GM23338 (cell line): ENCODE measurements at regions not wholly inside any gene's neighbourhood (a gene's known extent, or its start where the extent isn't known, plus 50 kb on each side); places are given as distances from the start of the nearest gene placed in this dataset.
A peak's percentile ranks its signal among the peaks of the same experiment; 100 is the strongest.

ENCODE experiments used
- ATAC-seq: fragments of 200-7000 bp; cut with Tn5 transposase; 3 replicates; pipeline ENCODE4 v1.9.1; 2020
- DNase-seq: peaks from one replicate; pipeline ENCODE4 v3.0.0-alpha.2; 2015; ENCODE audit warnings: low spot score
- H2AFZ ChIP-seq: fragments of 200-600 bp; sonication (generic); 2 replicates; pipeline ENCODE4 v1.8.0; 2016; ENCODE audit warnings: antibody characterized with exemption, mild to moderate bottlenecking, moderate library complexity
- H3F3A ChIP-seq: fragments of 200-600 bp; sonication (generic); replicated peaks from 2 replicates; pipeline ENCODE4 v1.8.0; 2017; ENCODE audit warnings: antibody characterized with exemption, mixed run types, low read depth
- H3K27ac ChIP-seq: fragments of 200-600 bp; sonication (generic); 2 replicates; pipeline ENCODE4 v1.6.1; 2016; ENCODE audit warnings: low read depth
- H3K27me3 ChIP-seq: fragments of 200-600 bp; sonication (generic); 2 replicates; pipeline ENCODE4 v1.8.0; 2016; ENCODE audit warnings: mild to moderate bottlenecking, mixed run types, moderate library complexity; ENCODE audit not compliant: insufficient read depth
- H3K36me3 ChIP-seq: fragments of 200-600 bp; sonication (generic); 2 replicates; pipeline ENCODE4 v1.8.0; 2016; ENCODE audit warnings: mild to moderate bottlenecking; ENCODE audit not compliant: insufficient read depth
- H3K4me1 ChIP-seq: fragments of 200-600 bp; sonication (generic); 2 replicates; pipeline ENCODE4 v1.8.0; 2016; ENCODE audit warnings: mild to moderate bottlenecking, moderate library complexity; ENCODE audit not compliant: insufficient read depth
- H3K4me2 ChIP-seq: fragments of 200-600 bp; sonication (generic); 2 replicates; pipeline ENCODE4 v1.7.1; 2017; ENCODE audit warnings: mixed run types
- H3K4me3 ChIP-seq: fragments of 200-600 bp; sonication (generic); 2 replicates; pipeline ENCODE4 v1.6.1; 2016; ENCODE audit warnings: mixed run types
- H3K79me2 ChIP-seq: fragments of 200-600 bp; sonication (generic); replicated peaks from 2 replicates; pipeline ENCODE4 v1.8.0; 2017; ENCODE audit warnings: mild to moderate bottlenecking; ENCODE audit not compliant: insufficient read depth
- H3K9me2 ChIP-seq: fragments of 200-600 bp; sonication (generic); 2 replicates; pipeline ENCODE4 v1.8.0; 2017; ENCODE audit not compliant: insufficient read depth
- H4K20me1 ChIP-seq: fragments of 200-600 bp; sonication (generic); replicated peaks from 2 replicates; pipeline ENCODE4 v1.8.0; 2017; ENCODE audit warnings: mild to moderate bottlenecking; ENCODE audit not compliant: insufficient read depth
- H3K27ac Mint-ChIP-seq: 2 replicates; pipeline ENCODE4 v1.8.0; 2020; ENCODE audit warnings: inconsistent platforms, mild to moderate bottlenecking, moderate library complexity, mixed read lengths
- H3K27me3 Mint-ChIP-seq: 3 replicates; pipeline ENCODE4 v1.8.0; 2022; ENCODE audit warnings: low read depth, mild to moderate bottlenecking, moderate library complexity, mixed read lengths, inconsistent platforms; ENCODE audit not compliant: insufficient read depth, poor library complexity
- H3K36me3 Mint-ChIP-seq: 3 replicates; pipeline ENCODE4 v1.8.0; 2021; ENCODE audit warnings: low read depth, mild to moderate bottlenecking, inconsistent platforms, moderate library complexity, mixed read lengths
- H3K4me1 Mint-ChIP-seq: 3 replicates; pipeline ENCODE4 v1.8.0; 2020; ENCODE audit warnings: mild to moderate bottlenecking, inconsistent platforms, mixed read lengths
- H3K4me3 Mint-ChIP-seq: 3 replicates; pipeline ENCODE4 v1.8.0; 2021; ENCODE audit warnings: moderate library complexity, mild to moderate bottlenecking, inconsistent platforms, mixed read lengths
- H3K9me3 Mint-ChIP-seq: 3 replicates; pipeline ENCODE4 v1.8.0; 2020; ENCODE audit warnings: moderate library complexity, mild to moderate bottlenecking, inconsistent platforms, mixed read lengths
- CREB1 ChIP-seq: fragments of 250-450 bp; sonication (Bioruptor Pico); IDR thresholded peaks from 2 replicates; pipeline ENCODE4 v1.5.0; 2020; ENCODE audit warnings: low read depth, mild to moderate bottlenecking, moderate library complexity
- EZH2phosphoT487 ChIP-seq: fragments of 200-600 bp; sonication (generic); IDR thresholded peaks from one replicate; pipeline ENCODE4 v1.8.1; 2018; ENCODE audit warnings: antibody characterized with exemption; ENCODE audit not compliant: unreplicated experiment
- JUNB ChIP-seq: IDR thresholded peaks from one replicate; pipeline ENCODE4 v1.6.1; 2016; ENCODE audit warnings: antibody characterized with exemption; ENCODE audit not compliant: unreplicated experiment
- STAT1 ChIP-seq: IDR thresholded peaks from one replicate; pipeline ENCODE4 v1.6.1; 2016; ENCODE audit warnings: antibody characterized with exemption; ENCODE audit not compliant: unreplicated experiment
- ZNF114 ChIP-seq: fragments of 250-450 bp; sonication (Bioruptor Pico); IDR thresholded peaks from 2 replicates; pipeline ENCODE4 v1.5.0; 2020; ENCODE audit warnings: mild to moderate bottlenecking, moderate library complexity
- TF ChIP-seq, protein P1 (sequence below): fragments of 250-450 bp; sonication (Bioruptor Pico); IDR thresholded peaks from 2 replicates; pipeline ENCODE4 v1.5.0; 2020; ENCODE audit warnings: mild to moderate bottlenecking, moderate library complexity
- TF ChIP-seq, protein P2 (sequence below), 2 experiments: fragments of 200-600 bp in 1 of 2; sonication (generic) in 1 of 2; conservative IDR thresholded peaks; 2 replicates each; pipeline versions ENCODE4 v1.5.1 to v1.6.1; 2016 to 2017; ENCODE audit warnings: antibody characterized with exemption in 2 of 2, low read depth in 2 of 2, mild to moderate bottlenecking in 2 of 2, moderate library complexity in 1 of 2

DNA sequence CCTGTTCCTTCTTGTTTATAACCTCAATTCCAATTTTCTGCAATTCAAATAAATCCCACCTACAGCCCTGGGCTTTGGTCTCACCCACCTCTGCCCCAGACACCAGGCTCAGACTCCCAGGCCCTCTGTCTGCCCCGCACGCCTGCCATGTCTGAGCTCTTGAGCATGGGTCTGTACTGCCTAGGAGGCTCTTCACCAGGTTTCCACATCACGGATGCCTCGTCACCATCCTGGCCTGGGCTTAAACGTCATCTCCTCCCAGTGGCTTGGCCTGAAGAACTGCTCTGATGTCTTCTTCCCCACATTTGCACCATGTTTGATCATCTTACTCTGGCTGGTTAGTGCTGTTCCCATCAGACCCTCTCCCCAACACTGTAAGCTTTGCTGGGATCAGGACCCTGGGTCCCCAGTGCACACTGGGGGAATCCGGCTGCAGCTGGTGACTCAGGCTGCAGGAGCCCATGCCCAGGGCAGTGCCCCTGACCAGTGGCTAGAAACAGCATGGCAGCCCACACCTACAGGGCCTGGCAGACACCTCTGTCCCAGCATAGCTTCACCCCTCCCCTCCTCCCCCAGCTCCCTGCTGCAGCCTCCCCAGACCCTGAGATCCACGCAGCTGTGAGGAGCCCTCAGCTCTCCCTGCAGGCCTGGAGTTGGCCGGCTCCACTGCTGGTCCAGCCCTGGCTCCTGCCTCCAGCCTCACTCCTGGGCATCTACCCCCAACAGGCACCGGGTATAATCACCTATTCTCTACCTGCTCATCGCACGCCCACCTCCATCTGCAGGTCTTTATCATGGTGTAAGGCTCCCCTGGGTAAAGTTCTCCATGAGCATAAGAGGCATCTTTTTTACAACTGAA, 162.8 kb upstream of the NSMCE3 start:
- H3K36me3 ChIP-seq: no peaks in the 10 kb centered on the region
- H3K4me2 ChIP-seq: no peak overlapping the region
- no peaks in the 10 kb centered on the region for H3K9me2 ChIP-seq
- no peak for TF ChIP-seq JUNB
- no peak for TF ChIP-seq CREB1 (CRISPR knock-in tag)
- TF ChIP-seq EZH2phosphoT487: no peak
- TF ChIP-seq, protein P1, sequence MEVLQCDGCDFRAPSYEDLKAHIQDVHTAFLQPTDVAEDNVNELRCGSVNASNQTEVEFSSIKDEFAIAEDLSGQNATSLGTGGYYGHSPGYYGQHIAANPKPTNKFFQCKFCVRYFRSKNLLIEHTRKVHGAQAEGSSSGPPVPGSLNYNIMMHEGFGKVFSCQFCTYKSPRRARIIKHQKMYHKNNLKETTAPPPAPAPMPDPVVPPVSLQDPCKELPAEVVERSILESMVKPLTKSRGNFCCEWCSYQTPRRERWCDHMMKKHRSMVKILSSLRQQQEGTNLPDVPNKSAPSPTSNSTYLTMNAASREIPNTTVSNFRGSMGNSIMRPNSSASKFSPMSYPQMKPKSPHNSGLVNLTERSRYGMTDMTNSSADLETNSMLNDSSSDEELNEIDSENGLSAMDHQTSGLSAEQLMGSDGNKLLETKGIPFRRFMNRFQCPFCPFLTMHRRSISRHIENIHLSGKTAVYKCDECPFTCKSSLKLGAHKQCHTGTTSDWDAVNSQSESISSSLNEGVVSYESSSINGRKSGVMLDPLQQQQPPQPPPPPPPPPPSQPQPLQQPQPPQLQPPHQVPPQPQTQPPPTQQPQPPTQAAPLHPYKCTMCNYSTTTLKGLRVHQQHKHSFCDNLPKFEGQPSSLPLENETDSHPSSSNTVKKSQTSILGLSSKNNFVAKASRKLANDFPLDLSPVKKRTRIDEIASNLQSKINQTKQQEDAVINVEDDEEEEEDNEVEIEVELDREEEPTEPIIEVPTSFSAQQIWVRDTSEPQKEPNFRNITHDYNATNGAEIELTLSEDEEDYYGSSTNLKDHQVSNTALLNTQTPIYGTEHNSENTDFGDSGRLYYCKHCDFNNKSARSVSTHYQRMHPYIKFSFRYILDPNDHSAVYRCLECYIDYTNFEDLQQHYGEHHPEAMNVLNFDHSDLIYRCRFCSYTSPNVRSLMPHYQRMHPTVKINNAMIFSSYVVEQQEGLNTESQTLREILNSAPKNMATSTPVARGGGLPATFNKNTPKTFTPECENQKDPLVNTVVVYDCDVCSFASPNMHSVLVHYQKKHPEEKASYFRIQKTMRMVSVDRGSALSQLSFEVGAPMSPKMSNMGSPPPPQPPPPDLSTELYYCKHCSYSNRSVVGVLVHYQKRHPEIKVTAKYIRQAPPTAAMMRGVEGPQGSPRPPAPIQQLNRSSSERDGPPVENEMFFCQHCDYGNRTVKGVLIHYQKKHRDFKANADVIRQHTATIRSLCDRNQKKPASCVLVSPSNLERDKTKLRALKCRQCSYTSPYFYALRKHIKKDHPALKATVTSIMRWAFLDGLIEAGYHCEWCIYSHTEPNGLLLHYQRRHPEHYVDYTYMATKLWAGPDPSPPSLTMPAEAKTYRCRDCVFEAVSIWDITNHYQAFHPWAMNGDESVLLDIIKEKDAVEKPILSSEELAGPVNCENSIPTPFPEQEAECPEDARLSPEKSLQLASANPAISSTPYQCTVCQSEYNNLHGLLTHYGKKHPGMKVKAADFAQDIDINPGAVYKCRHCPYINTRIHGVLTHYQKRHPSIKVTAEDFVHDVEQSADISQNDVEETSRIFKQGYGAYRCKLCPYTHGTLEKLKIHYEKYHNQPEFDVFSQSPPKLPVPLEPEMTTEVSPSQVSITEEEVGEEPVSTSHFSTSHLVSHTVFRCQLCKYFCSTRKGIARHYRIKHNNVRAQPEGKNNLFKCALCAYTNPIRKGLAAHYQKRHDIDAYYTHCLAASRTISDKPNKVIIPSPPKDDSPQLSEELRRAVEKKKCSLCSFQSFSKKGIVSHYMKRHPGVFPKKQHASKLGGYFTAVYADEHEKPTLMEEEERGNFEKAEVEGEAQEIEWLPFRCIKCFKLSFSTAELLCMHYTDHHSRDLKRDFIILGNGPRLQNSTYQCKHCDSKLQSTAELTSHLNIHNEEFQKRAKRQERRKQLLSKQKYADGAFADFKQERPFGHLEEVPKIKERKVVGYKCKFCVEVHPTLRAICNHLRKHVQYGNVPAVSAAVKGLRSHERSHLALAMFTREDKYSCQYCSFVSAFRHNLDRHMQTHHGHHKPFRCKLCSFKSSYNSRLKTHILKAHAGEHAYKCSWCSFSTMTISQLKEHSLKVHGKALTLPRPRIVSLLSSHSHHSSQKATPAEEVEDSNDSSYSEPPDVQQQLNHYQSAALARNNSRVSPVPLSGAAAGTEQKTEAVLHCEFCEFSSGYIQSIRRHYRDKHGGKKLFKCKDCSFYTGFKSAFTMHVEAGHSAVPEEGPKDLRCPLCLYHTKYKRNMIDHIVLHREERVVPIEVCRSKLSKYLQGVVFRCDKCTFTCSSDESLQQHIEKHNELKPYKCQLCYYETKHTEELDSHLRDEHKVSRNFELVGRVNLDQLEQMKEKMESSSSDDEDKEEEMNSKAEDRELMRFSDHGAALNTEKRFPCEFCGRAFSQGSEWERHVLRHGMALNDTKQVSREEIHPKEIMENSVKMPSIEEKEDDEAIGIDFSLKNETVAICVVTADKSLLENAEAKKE: no peak
- TF ChIP-seq, protein P2, sequence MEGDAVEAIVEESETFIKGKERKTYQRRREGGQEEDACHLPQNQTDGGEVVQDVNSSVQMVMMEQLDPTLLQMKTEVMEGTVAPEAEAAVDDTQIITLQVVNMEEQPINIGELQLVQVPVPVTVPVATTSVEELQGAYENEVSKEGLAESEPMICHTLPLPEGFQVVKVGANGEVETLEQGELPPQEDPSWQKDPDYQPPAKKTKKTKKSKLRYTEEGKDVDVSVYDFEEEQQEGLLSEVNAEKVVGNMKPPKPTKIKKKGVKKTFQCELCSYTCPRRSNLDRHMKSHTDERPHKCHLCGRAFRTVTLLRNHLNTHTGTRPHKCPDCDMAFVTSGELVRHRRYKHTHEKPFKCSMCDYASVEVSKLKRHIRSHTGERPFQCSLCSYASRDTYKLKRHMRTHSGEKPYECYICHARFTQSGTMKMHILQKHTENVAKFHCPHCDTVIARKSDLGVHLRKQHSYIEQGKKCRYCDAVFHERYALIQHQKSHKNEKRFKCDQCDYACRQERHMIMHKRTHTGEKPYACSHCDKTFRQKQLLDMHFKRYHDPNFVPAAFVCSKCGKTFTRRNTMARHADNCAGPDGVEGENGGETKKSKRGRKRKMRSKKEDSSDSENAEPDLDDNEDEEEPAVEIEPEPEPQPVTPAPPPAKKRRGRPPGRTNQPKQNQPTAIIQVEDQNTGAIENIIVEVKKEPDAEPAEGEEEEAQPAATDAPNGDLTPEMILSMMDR (conservative IDR thresholded peaks at IDR 0.05; ENCODE audit: low read depth in 2 of 2): no peak
- no peak for TF ChIP-seq STAT1
- no peak for TF ChIP-seq ZNF114 (CRISPR knock-in tag)
- no peaks in the 10 kb centered on the region for H3K79me2 ChIP-seq
- H3K4me1 Mint-ChIP-seq: peaks cover 22% of the 10 kb centered on the region
- no peaks in the 10 kb centered on the region for H3F3A ChIP-seq
- H3K27me3 ChIP-seq: no peaks in the 10 kb centered on the region
- H2AFZ ChIP-seq: no peak overlapping the region
- ATAC-seq: peak; percentile 26; the same call in 2 of the 3 replicates
- H4K20me1 ChIP-seq: no peaks in the 10 kb centered on the region
- H3K27ac ChIP-seq: no peak overlapping the region
- peaks cover 5% of the 10 kb centered on the region; the same call in 2 of the 3 replicates for H3K36me3 Mint-ChIP-seq
- H3K9me3 Mint-ChIP-seq: peaks cover 2% of the 10 kb centered on the region; the same call in 1 of the 3 replicates
- H3K4me1 ChIP-seq: peaks cover 4% of the 10 kb centered on the region; the same call in 1 of the 2 replicates
- no peak overlapping the region for H3K4me3 ChIP-seq
- H3K27me3 Mint-ChIP-seq: no peaks in the 10 kb centered on the region
- H3K4me3 Mint-ChIP-seq: no peak overlapping the region
- no peak for DNase-seq
- H3K27ac Mint-ChIP-seq: no peak overlapping the region
